ENCODE measurements at regions not wholly inside any gene's neighbourhood (a gene's known extent, or its start where the extent isn't known, plus 50 kb on each side); places are given as distances from the start of the nearest gene placed in this dataset.
A peak's percentile ranks its signal among the peaks of the same experiment; 100 is the strongest.

- Histone ChIP-seq H3K9me3 (no peaks in the 10 kb centered on the region), H3K4me3 (no peak overlapping the region), H3K27me3 (no peaks in the 10 kb centered on the region), H3K4me1 (peaks cover 12% of the 10 kb centered on the region), H3K27ac (no peak overlapping the region), H3K36me3 (no peaks in the 10 kb centered on the region)
- intact Hi-C loops (cut with DNase I) = no loop called here
- no peak for TF ChIP-seq POLR2AphosphoS5 (IDR thresholded peaks at IDR 0.05; ENCODE audit: insufficient read depth in 1 of 2, low read depth in 1 of 2)
- no peak for TF ChIP-seq POLR2A (IDR thresholded peaks at IDR 0.05)
- TF ChIP-seq CTCF (IDR thresholded peaks at IDR 0.05) = peak; percentile 30 to 75 (median 45)
- no peak for DNase-seq (ENCODE audit: extremely low spot score in 2 of 2)
Measured at GRCh38 chr5:15013654-15014463, 142.3 kb upstream of the ANKH start.

- Histone ChIP-seq H3K27ac (no peak overlapping the region), H3K9me3 (no peaks in the 10 kb centered on the region), H3K4me1 (peaks cover 30% of the 10 kb centered on the region), H3K4me3 (no peak overlapping the region), H3K36me3 (no peaks in the 10 kb centered on the region), H3K27me3 (no peaks in the 10 kb centered on the region)
- DNase-seq (ENCODE audit: extremely low spot score in 2 of 2) = no peak
- TF ChIP-seq POLR2A (IDR thresholded peaks at IDR 0.05) = no peak
- no peak for TF ChIP-seq CTCF (IDR thresholded peaks at IDR 0.05)
- intact Hi-C loops (cut with DNase I) = no loop called here
Measured at GRCh38 chr5:15012061-15012460, 140.5 kb upstream of the ANKH start.

GRCh38 chr5:15010936-15011335 is 139.4 kb upstream of the ANKH start:
- Histone ChIP-seq H3K9me3 (no peaks in the 10 kb centered on the region), H3K27me3 (no peaks in the 10 kb centered on the region), H3K4me1 (peaks cover 31% of the 10 kb centered on the region), H3K27ac (no peak overlapping the region), H3K36me3 (no peaks in the 10 kb centered on the region), H3K4me3 (no peak overlapping the region)
- no peak for DNase-seq (ENCODE audit: extremely low spot score in 2 of 2)
- TF ChIP-seq POLR2A (IDR thresholded peaks at IDR 0.05) (no peak), CTCF (IDR thresholded peaks at IDR 0.05) (no peak), POLR2AphosphoS5 (IDR thresholded peaks at IDR 0.05; ENCODE audit: insufficient read depth in 1 of 2, low read depth in 1 of 2) (no peak)
- intact Hi-C loops (cut with DNase I) = no loop called here

GRCh38 chr5:15009420-15009819 is 137.8 kb upstream of the ANKH start:
- Histone ChIP-seq H3K9me3 (no peaks in the 10 kb centered on the region), H3K4me3 (no peak overlapping the region), H3K27ac (no peak overlapping the region), H3K4me1 (peaks cover 31% of the 10 kb centered on the region), H3K27me3 (no peaks in the 10 kb centered on the region), H3K36me3 (no peaks in the 10 kb centered on the region)
- intact Hi-C loops (cut with DNase I) = no loop called here
- TF ChIP-seq POLR2A (IDR thresholded peaks at IDR 0.05) = no peak
- TF ChIP-seq CTCF (IDR thresholded peaks at IDR 0.05) = no peak
- TF ChIP-seq POLR2AphosphoS5 (IDR thresholded peaks at IDR 0.05; ENCODE audit: insufficient read depth in 1 of 2, low read depth in 1 of 2) = peak in 1 of 2 donors; percentile 16
- DNase-seq (ENCODE audit: extremely low spot score in 2 of 2) = no peak

- no peak for DNase-seq (ENCODE audit: extremely low spot score in 2 of 2)
- H3K4me3 ChIP-seq = no peak overlapping the region
- no peaks in the 10 kb centered on the region for H3K9me3 ChIP-seq
- TF ChIP-seq CTCF (IDR thresholded peaks at IDR 0.05) = no peak
- TF ChIP-seq POLR2AphosphoS5 (IDR thresholded peaks at IDR 0.05; ENCODE audit: insufficient read depth in 1 of 2, low read depth in 1 of 2) = no peak
- no peak for TF ChIP-seq POLR2A (IDR thresholded peaks at IDR 0.05)
- peaks cover 31% of the 10 kb centered on the region for H3K4me1 ChIP-seq
- no peaks in the 10 kb centered on the region for H3K27me3 ChIP-seq
- peak overlapping the region; percentile 45 for H3K27ac ChIP-seq
- intact Hi-C loops (cut with DNase I) = no loop called here
- H3K36me3 ChIP-seq = no peaks in the 10 kb centered on the region
Measured at GRCh38 chr5:15008921-15009320, 137.3 kb upstream of the ANKH start.

Data from vagina (tissue), 2 donors.